HCT116 (cell line): ENCODE measurements at regions not wholly inside any gene's neighbourhood (a gene's known extent, or its start where the extent isn't known, plus 50 kb on each side); places are given as distances from the start of the nearest gene placed in this dataset.

Experiments
- CTCF ChIP-seq, 3 experiments: fragments of 200-600 bp in 1 of 3; sonication (generic) in 1 of 3; IDR thresholded peaks in 2 of 3; conservative IDR thresholded peaks in 1 of 3; 2 replicates each; pipeline ENCODE4 v1.5.1; 2012 to 2017; ENCODE audit warnings: low read depth in 2 of 3, low read length in 2 of 3, antibody characterized with exemption in 1 of 3, borderline replicate concordance in 1 of 3, control low read depth in 1 of 3, mild to moderate bottlenecking in 1 of 3, mixed read lengths in 1 of 3, mixed run types in 1 of 3, moderate library complexity in 1 of 3; ENCODE audit not compliant: insufficient read depth in 1 of 3
- EZH2 ChIP-seq: fragments of 200-600 bp; sonication (generic); IDR thresholded peaks from 2 replicates; pipeline ENCODE4 v1.6.1; 2017; ENCODE audit warnings: antibody characterized with exemption, mixed run types
- SIN3A ChIP-seq: IDR thresholded peaks from 2 replicates; pipeline ENCODE4 v1.6.1; 2012; ENCODE audit warnings: low read depth

GRCh38 chr7:109735881-109736280, 1166.2 kb downstream of the DNAJB9 start:
- TF ChIP-seq SIN3A (no peak), CTCF (IDR thresholded peaks at IDR 0.05 in 2 of 3, conservative IDR thresholded peaks at IDR 0.05 in 1 of 3; ENCODE audit: borderline replicate concordance in 1 of 3, insufficient read depth in 1 of 3, low read depth in 2 of 3, low read length in 2 of 3) (no peak), EZH2 (no peak)
